ENCODE measurements at regions not wholly inside any gene's neighbourhood (a gene's known extent, or its start where the extent isn't known, plus 50 kb on each side); places are given as distances from the start of the nearest gene placed in this dataset.

DNA sequence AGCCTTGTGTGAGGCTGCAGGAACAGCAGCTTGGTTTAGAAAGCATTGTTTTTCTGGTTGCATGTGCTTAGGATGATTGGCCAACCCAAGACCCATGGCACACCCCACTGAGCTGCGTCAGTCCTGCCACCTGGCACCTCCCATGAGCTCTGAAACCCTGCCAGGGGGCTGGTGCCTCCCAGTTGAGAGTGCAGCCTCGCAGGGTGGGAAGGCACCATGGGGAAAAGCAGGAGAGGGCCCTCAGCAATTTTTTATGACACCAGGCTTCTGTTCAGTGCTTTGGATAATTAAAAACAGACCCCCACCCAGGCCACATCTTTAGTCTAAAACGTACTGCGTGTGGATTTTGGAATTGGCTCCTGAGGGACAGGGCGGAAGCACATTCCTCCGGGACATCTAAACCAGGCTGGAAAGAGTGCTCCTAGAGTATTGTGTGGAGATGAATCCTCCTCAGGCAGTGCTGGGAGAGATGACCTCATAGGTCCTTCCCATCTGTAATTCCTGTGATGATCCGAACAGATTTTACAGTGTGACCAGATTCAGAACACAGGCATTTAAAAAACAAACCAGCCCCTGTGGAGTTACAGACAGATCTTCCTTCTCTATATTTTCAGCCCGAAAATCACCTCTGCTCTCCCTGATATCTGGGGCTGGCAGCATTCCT is 438.3 kb downstream of the ZNF521 start:
- Histone ChIP-seq H3K79me1 (ENCODE audit: insufficient read depth, low read depth, low read length, poor library complexity, severe bottlenecking) (no peaks in the 10 kb centered on the region), H3K18ac (ENCODE audit: insufficient read length, low read depth, low read length) (no peak overlapping the region), H3T11ph (ENCODE audit: low read length) (no peak overlapping the region), H3K79me2 (ENCODE audit: insufficient read depth, low read length) (no peaks in the 10 kb centered on the region), H3K4me2 (ENCODE audit: insufficient read depth, insufficient read length, low read length) (no peak overlapping the region), H3K4ac (ENCODE audit: low read depth, low read length) (no peak overlapping the region), H2BK12ac (ENCODE audit: insufficient read length, low read depth, low read length) (no peak overlapping the region), H3K9ac (ENCODE audit: extremely low read depth, insufficient read length, low read length) (no peak overlapping the region), H4K5ac (ENCODE audit: insufficient read length, low read depth, low read length) (no peak overlapping the region), H3K27ac (ENCODE audit: insufficient read length, low read depth, low read length) (no peak overlapping the region), H2BK5ac (ENCODE audit: insufficient read length, low read length) (no peak overlapping the region), H3K56ac (ENCODE audit: insufficient read length, low read depth, low read length) (no peak overlapping the region), H4K8ac (replicated peaks; ENCODE audit: insufficient read length, low read depth, low read length) (no peak overlapping the region), H4K20me1 (ENCODE audit: control insufficient read depth, insufficient read depth, insufficient read length) (no peaks in the 10 kb centered on the region), H3K14ac (ENCODE audit: insufficient read depth, low read length) (no peak overlapping the region), H2BK20ac (ENCODE audit: low read depth, low read length, poor library complexity, severe bottlenecking) (no peak overlapping the region), H2AK5ac (ENCODE audit: insufficient read length, low read length) (no peak overlapping the region), H2BK15ac (ENCODE audit: low read depth, low read length) (no peak overlapping the region), H3K23ac (ENCODE audit: insufficient read length, low read depth, low read length) (no peak overlapping the region), H3K9me3 (ENCODE audit: control insufficient read depth, low read depth, low read length) (no peaks in the 10 kb centered on the region), H2BK120ac (ENCODE audit: low read depth, low read length, poor library complexity, severe bottlenecking) (no peak overlapping the region), H3K23me2 (ENCODE audit: insufficient read length, low read depth, low read length, poor library complexity, severe bottlenecking) (no peaks in the 10 kb centered on the region), H3K4me1 (ENCODE audit: insufficient read depth, low read length) (peaks cover 2% of the 10 kb centered on the region; the same call in 1 of the 2 replicates), H3K27me3 (ENCODE audit: insufficient read depth, low read length) (no peaks in the 10 kb centered on the region), H2AFZ (ENCODE audit: low read length) (no peak overlapping the region), H4K91ac (ENCODE audit: insufficient read length, low read depth, low read length) (no peak overlapping the region)
- Mint-ChIP-seq H3K27me3 (ENCODE audit: low read depth) (no peaks in the 10 kb centered on the region; the same call in none of the 2 replicates), H3K27ac (no peak overlapping the region), H3K4me1 (peaks cover 24 to 27% of the 10 kb centered on the region in 2 experiments), H3K9me3 (no peaks in the 10 kb centered on the region), H3K36me3 (ENCODE audit: insufficient read depth in 1 of 3, low read depth in 3 of 3) (no peaks in the 10 kb centered on the region; a peak in 2 of 7 replicates), H3K4me3 (no peak overlapping the region)
- TF ChIP-seq, protein P1, sequence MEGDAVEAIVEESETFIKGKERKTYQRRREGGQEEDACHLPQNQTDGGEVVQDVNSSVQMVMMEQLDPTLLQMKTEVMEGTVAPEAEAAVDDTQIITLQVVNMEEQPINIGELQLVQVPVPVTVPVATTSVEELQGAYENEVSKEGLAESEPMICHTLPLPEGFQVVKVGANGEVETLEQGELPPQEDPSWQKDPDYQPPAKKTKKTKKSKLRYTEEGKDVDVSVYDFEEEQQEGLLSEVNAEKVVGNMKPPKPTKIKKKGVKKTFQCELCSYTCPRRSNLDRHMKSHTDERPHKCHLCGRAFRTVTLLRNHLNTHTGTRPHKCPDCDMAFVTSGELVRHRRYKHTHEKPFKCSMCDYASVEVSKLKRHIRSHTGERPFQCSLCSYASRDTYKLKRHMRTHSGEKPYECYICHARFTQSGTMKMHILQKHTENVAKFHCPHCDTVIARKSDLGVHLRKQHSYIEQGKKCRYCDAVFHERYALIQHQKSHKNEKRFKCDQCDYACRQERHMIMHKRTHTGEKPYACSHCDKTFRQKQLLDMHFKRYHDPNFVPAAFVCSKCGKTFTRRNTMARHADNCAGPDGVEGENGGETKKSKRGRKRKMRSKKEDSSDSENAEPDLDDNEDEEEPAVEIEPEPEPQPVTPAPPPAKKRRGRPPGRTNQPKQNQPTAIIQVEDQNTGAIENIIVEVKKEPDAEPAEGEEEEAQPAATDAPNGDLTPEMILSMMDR (conservative IDR thresholded peaks at IDR 0.05), result no peak
- WGBS (ENCODE audit: extremely low coverage, insufficient read length, low lambda C conversion rate), result no CpG with 5 or more reads among the region's 8 CpGs
- no peak for DNase-seq
